Stimulated activated CD8-positive, alpha-beta memory T cell treated with anti-CD3 and anti-CD28 coated beads, Interleukin-15, amount 100 ng/mL, for 48 hours (primary cell): ENCODE measurements at regions not wholly inside any gene's neighbourhood (a gene's known extent, or its start where the extent isn't known, plus 50 kb on each side); places are given as distances from the start of the nearest gene placed in this dataset.

Source experiments
- DNase-seq, 2 donors: peaks; one replicate each; pipeline ENCODE4 v3.0.0-alpha.2; 2020; ENCODE audit warnings: low read depth in 2 of 2

DNA sequence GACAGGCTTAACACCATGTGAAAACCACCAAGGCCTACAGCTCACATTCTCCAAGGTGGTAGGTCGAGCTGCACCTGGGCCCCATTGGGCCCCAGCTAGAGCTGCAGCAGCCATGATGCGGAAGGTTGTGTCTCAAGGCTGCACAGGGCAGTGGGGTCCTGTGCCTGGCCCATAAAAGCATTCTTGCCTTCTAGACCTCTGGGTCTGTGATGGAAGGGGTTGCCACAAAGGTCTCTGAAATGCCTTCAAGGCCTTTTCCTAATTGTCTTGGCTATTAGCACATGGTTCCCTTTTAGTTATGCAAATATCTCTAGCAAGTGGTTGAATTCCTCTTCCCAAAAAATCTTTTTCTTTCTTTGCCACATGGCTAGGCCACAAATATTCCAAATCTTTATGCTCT is 52.5 kb upstream of the C11orf58 start:
- DNase-seq: no peak

- DNase-seq: no peak
Observed at GRCh38 chr11:16678466-16679116, 59.9 kb upstream of the C11orf58 start.

GRCh38 chr11:16669799-16670415 is 68.5 kb upstream of the C11orf58 start:
- no peak for DNase-seq

- no peak for DNase-seq
Observed at GRCh38 chr11:16632295-16633200, 105.9 kb upstream of the C11orf58 start.

DNA sequence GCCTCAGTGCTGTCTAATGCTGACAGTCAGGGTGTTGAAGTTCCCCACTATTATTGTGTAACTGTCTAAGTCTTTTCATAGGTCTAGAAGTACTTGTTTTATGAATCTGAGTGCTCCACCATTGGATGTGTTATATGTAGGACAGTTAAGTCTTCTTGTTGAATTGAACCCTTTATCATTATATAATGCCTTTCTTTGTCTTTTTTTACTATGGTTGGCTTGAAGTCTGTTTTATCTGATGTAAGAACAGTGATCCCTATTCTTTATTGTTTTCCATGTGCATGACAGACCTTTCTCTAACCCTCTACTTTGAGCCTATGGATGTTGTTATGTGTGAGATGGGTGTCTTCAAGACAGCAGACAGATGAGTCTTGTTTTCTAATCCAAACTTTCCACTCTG is 107.8 kb upstream of the C11orf58 start:
- no peak for DNase-seq

- no peak for DNase-seq
Observed at GRCh38 chr11:16618431-16618830, 120.0 kb upstream of the C11orf58 start.

GRCh38 chr11:16615480-16615879 is 123.0 kb upstream of the C11orf58 start:
- DNase-seq: no peak

DNA sequence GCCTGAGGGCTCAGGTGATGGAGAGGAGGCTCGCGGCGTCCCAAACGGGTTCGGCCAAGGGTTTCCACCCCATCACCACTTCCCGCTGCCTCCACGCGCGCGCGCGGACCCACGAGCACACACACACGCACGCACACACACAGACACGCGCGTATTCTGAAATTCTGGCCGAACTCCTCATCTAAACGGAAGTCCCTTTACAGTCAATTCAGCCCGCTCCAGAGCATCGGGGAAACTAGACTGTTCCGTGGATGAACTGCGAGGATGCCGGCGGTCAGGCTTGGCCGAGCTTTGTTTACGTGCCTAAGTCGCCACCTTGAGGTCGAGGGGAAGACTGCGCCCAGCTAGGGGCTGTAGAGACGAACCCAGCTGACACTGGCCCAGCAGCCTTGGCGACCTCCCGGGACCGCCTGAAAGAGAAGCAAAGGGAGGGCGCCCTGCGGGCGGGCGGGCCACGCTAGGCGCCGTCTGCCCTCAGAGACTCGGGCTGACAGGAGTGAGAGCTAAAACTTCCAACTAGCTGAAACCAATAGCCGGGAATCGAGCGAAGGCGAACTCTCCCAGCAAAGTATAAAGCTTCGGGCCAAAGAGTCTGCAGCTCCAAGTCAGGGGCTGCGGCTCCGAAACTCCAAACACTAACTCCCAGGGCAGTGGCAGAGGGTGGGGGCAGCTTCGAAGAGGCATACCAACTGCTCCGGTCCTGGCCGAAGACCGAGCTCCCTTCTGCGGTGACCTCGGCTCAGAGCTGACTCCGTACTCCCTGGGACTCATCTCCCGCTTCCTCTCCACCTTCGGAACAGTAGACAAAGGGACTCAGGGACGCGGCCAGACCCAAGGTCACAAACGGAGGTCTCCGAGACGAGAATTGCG is 124.7 kb upstream of the C11orf58 start:
- peak; percentile 49 to 54 for DNase-seq

- DNase-seq: no peak
Observed at GRCh38 chr11:16613262-16613511, 125.3 kb upstream of the C11orf58 start.

DNA sequence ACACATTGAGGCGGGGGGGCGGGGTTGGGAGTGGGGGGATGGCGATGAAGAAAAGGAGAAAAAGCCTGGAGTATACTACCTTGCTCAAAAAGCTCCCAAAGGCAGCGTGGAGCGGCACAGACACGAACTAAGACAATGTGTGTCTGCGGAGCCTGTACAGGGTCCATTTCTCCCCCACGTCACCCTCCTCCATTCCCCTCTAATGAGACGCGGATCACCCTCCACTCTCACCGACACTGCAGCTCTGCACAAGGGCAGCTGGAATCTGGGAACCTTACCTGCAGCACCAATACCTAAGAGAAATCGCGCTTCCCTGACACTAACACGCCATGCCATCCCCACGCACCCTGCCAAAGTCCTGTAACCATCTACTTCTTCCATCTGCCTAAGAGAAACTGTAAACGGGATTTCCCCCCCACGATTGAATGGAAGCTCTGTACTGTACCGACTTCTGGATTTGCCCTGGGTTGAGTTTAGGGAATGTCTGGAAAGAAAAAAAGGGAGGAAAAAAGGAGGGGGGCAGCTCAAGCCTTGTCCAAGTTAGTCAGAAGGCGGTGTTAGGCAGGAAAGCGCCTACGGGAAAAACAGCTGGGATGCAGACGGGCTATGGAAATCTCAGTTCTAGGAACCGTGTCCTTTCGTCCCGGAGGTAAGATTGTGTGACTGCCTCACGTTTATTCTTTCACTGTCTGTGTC is 125.7 kb upstream of the C11orf58 start:
- no peak for DNase-seq

DNA sequence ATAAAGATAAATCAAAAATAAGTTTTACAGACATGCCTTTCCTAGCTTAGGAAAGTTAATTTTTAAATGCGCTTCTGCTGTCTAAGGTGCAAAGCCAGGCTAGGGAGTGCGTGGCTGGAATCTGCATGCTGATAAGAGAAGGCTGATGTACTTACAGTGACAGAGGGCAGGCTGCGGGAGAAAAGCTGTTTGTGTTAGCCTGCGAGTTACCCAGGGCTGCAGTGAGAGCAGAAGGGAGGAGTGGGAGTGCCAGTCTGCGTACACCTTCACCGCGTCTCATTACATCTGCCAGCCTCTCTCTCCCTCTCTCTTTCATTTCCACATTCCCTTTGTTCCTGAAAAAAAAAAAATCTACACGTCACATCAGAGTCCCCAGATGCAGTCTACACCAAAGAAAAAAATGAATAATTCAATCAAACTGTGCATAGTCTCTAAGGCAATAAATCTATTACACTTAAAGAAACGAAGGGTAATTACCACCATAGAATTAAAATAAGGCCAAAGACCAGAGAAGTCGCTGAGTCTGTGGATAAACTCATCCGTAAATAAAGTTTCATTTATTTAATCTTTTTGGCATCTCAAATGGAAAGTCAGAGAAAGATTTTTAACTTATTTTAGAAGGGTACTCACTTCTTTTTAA is 126.4 kb upstream of the C11orf58 start:
- no peak for DNase-seq

DNA sequence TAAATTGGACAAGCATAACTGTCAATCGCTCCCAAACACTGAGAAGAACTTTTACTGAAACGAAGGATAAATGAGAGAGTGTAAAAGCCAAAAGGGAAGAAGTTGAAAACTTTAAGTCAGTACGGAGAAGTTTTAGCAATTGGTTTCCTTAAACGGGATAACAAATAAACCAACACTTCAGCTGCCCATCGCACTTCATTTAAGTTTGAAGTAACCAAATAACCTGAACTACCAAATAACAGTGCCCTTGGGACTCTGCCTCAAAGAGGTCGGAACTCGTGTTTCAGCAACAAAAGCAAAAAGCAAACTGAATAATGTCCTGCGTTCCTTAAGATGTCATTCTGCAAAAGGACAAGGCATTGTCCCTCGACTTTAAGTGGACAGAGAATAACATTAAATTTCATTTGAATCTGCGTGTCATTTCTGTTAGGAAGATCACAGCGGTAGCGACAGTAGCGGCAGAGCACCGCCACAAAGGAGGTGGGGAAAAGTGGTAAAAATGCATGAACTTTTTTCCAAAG is 127.0 kb upstream of the C11orf58 start:
- DNase-seq: no peak

GRCh38 chr11:16610738-16611388 is 127.6 kb upstream of the C11orf58 start:
- DNase-seq: no peak

DNA sequence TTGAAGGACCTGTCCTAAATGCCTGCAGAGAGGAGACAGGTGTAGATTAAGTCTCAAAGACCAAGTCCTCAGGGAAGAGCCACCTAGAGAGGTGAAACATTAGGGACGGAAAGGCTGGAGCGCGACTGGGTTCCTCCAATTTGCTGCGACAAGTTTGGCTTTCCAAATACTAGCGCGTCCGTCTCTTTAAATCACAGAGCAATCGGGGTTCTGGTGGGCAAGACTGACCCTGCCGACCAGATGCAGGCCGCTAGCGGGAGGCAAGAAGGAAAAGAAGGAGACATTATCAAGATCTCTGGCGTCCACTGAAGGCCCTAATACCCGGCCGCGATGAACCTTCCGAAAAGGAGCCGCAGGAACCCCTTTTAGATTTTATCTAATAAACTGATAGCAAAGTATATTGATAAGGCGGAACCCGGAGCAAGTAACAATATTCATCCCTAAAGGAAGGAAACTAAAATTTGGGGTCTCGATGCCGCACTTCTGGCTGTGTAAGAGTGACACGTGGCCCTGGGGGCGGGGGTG is 128.2 kb upstream of the C11orf58 start:
- DNase-seq: no peak

GRCh38 chr11:16609769-16610168 is 128.7 kb upstream of the C11orf58 start:
- DNase-seq: no peak

- DNase-seq: no peak
Observed at GRCh38 chr11:16607675-16608644, 130.5 kb upstream of the C11orf58 start.

- DNase-seq: no peak
Observed at GRCh38 chr11:16606784-16607674, 131.4 kb upstream of the C11orf58 start.
